ENCODE measurements at regions not wholly inside any gene's neighbourhood (a gene's known extent, or its start where the extent isn't known, plus 50 kb on each side); places are given as distances from the start of the nearest gene placed in this dataset.

GRCh38 chr14:100664841-100665510, 61.7 kb upstream of the DLK1 start:
- TF ChIP-seq, protein P1, sequence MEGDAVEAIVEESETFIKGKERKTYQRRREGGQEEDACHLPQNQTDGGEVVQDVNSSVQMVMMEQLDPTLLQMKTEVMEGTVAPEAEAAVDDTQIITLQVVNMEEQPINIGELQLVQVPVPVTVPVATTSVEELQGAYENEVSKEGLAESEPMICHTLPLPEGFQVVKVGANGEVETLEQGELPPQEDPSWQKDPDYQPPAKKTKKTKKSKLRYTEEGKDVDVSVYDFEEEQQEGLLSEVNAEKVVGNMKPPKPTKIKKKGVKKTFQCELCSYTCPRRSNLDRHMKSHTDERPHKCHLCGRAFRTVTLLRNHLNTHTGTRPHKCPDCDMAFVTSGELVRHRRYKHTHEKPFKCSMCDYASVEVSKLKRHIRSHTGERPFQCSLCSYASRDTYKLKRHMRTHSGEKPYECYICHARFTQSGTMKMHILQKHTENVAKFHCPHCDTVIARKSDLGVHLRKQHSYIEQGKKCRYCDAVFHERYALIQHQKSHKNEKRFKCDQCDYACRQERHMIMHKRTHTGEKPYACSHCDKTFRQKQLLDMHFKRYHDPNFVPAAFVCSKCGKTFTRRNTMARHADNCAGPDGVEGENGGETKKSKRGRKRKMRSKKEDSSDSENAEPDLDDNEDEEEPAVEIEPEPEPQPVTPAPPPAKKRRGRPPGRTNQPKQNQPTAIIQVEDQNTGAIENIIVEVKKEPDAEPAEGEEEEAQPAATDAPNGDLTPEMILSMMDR (conservative IDR thresholded peaks at IDR 0.05) = no peak
- TF ChIP-seq ZFX (IDR thresholded peaks at IDR 0.05) = no peak
